GM23338 (cell line): ENCODE measurements at regions not wholly inside any gene's neighbourhood (a gene's known extent, or its start where the extent isn't known, plus 50 kb on each side); places are given as distances from the start of the nearest gene placed in this dataset.

Experiments used
- ATAC-seq: fragments of 200-7000 bp; cut with Tn5 transposase; 3 replicates; pipeline ENCODE4 v1.9.1; 2020
- DNase-seq: peaks from one replicate; pipeline ENCODE4 v3.0.0-alpha.2; 2015; ENCODE audit warnings: low spot score
- H2AFZ ChIP-seq: fragments of 200-600 bp; sonication (generic); 2 replicates; pipeline ENCODE4 v1.8.0; 2016; ENCODE audit warnings: antibody characterized with exemption, mild to moderate bottlenecking, moderate library complexity
- H3F3A ChIP-seq: fragments of 200-600 bp; sonication (generic); replicated peaks from 2 replicates; pipeline ENCODE4 v1.8.0; 2017; ENCODE audit warnings: antibody characterized with exemption, mixed run types, low read depth
- H3K27ac ChIP-seq: fragments of 200-600 bp; sonication (generic); 2 replicates; pipeline ENCODE4 v1.6.1; 2016; ENCODE audit warnings: low read depth
- H3K27me3 ChIP-seq: fragments of 200-600 bp; sonication (generic); 2 replicates; pipeline ENCODE4 v1.8.0; 2016; ENCODE audit warnings: mild to moderate bottlenecking, mixed run types, moderate library complexity; ENCODE audit not compliant: insufficient read depth
- H3K36me3 ChIP-seq: fragments of 200-600 bp; sonication (generic); 2 replicates; pipeline ENCODE4 v1.8.0; 2016; ENCODE audit warnings: mild to moderate bottlenecking; ENCODE audit not compliant: insufficient read depth
- H3K4me1 ChIP-seq: fragments of 200-600 bp; sonication (generic); 2 replicates; pipeline ENCODE4 v1.8.0; 2016; ENCODE audit warnings: mild to moderate bottlenecking, moderate library complexity; ENCODE audit not compliant: insufficient read depth
- H3K4me2 ChIP-seq: fragments of 200-600 bp; sonication (generic); 2 replicates; pipeline ENCODE4 v1.7.1; 2017; ENCODE audit warnings: mixed run types
- H3K4me3 ChIP-seq: fragments of 200-600 bp; sonication (generic); 2 replicates; pipeline ENCODE4 v1.6.1; 2016; ENCODE audit warnings: mixed run types
- H3K79me2 ChIP-seq: fragments of 200-600 bp; sonication (generic); replicated peaks from 2 replicates; pipeline ENCODE4 v1.8.0; 2017; ENCODE audit warnings: mild to moderate bottlenecking; ENCODE audit not compliant: insufficient read depth
- H3K9me2 ChIP-seq: fragments of 200-600 bp; sonication (generic); 2 replicates; pipeline ENCODE4 v1.8.0; 2017; ENCODE audit not compliant: insufficient read depth
- H4K20me1 ChIP-seq: fragments of 200-600 bp; sonication (generic); replicated peaks from 2 replicates; pipeline ENCODE4 v1.8.0; 2017; ENCODE audit warnings: mild to moderate bottlenecking; ENCODE audit not compliant: insufficient read depth
- H3K27ac Mint-ChIP-seq: 2 replicates; pipeline ENCODE4 v1.8.0; 2020; ENCODE audit warnings: inconsistent platforms, mild to moderate bottlenecking, moderate library complexity, mixed read lengths
- H3K27me3 Mint-ChIP-seq: 3 replicates; pipeline ENCODE4 v1.8.0; 2022; ENCODE audit warnings: low read depth, mild to moderate bottlenecking, moderate library complexity, mixed read lengths, inconsistent platforms; ENCODE audit not compliant: insufficient read depth, poor library complexity
- H3K36me3 Mint-ChIP-seq: 3 replicates; pipeline ENCODE4 v1.8.0; 2021; ENCODE audit warnings: low read depth, mild to moderate bottlenecking, inconsistent platforms, moderate library complexity, mixed read lengths
- H3K4me1 Mint-ChIP-seq: 3 replicates; pipeline ENCODE4 v1.8.0; 2020; ENCODE audit warnings: mild to moderate bottlenecking, inconsistent platforms, mixed read lengths
- H3K4me3 Mint-ChIP-seq: 3 replicates; pipeline ENCODE4 v1.8.0; 2021; ENCODE audit warnings: moderate library complexity, mild to moderate bottlenecking, inconsistent platforms, mixed read lengths
- H3K9me3 Mint-ChIP-seq: 3 replicates; pipeline ENCODE4 v1.8.0; 2020; ENCODE audit warnings: moderate library complexity, mild to moderate bottlenecking, inconsistent platforms, mixed read lengths
- CREB1 ChIP-seq: fragments of 250-450 bp; sonication (Bioruptor Pico); IDR thresholded peaks from 2 replicates; pipeline ENCODE4 v1.5.0; 2020; ENCODE audit warnings: low read depth, mild to moderate bottlenecking, moderate library complexity
- CTCF ChIP-seq, 2 experiments: fragments of 200-600 bp in 1 of 2; sonication (generic) in 1 of 2; conservative IDR thresholded peaks; 2 replicates each; pipeline versions ENCODE4 v1.5.1 to v1.6.1; 2016 to 2017; ENCODE audit warnings: antibody characterized with exemption in 2 of 2, low read depth in 2 of 2, mild to moderate bottlenecking in 2 of 2, moderate library complexity in 1 of 2
- EZH2 ChIP-seq: fragments of 200-600 bp; sonication (generic); IDR thresholded peaks from one replicate; pipeline ENCODE4 v1.8.0; 2017; ENCODE audit warnings: antibody characterized with exemption, mild to moderate bottlenecking, low read depth; ENCODE audit not compliant: unreplicated experiment
- EZH2phosphoT487 ChIP-seq: fragments of 200-600 bp; sonication (generic); IDR thresholded peaks from one replicate; pipeline ENCODE4 v1.8.1; 2018; ENCODE audit warnings: antibody characterized with exemption; ENCODE audit not compliant: unreplicated experiment
- JUNB ChIP-seq: IDR thresholded peaks from one replicate; pipeline ENCODE4 v1.6.1; 2016; ENCODE audit warnings: antibody characterized with exemption; ENCODE audit not compliant: unreplicated experiment
- NANOG ChIP-seq: IDR thresholded peaks from 2 replicates; pipeline ENCODE4 v1.6.1; 2016; ENCODE audit warnings: antibody characterized with exemption, borderline replicate concordance
- POLR2AphosphoS5 ChIP-seq: IDR thresholded peaks from 2 replicates; pipeline ENCODE4 v1.6.1; 2016; ENCODE audit warnings: antibody characterized with exemption, low read depth
- REST ChIP-seq: IDR thresholded peaks from one replicate; pipeline ENCODE4 v1.6.1; 2018; ENCODE audit warnings: antibody characterized with exemption; ENCODE audit not compliant: unreplicated experiment
- STAT1 ChIP-seq: IDR thresholded peaks from one replicate; pipeline ENCODE4 v1.6.1; 2016; ENCODE audit warnings: antibody characterized with exemption; ENCODE audit not compliant: unreplicated experiment
- ZNF114 ChIP-seq: fragments of 250-450 bp; sonication (Bioruptor Pico); IDR thresholded peaks from 2 replicates; pipeline ENCODE4 v1.5.0; 2020; ENCODE audit warnings: mild to moderate bottlenecking, moderate library complexity
- ZNF331 ChIP-seq: fragments of 250-450 bp; sonication (Bioruptor Pico); IDR thresholded peaks from 2 replicates; pipeline ENCODE4 v1.5.0; 2020; ENCODE audit warnings: low read depth, mild to moderate bottlenecking, moderate library complexity
- TF ChIP-seq, protein P1 (sequence below): IDR thresholded peaks from 2 replicates; pipeline ENCODE4 v1.6.1; 2016; ENCODE audit warnings: antibody characterized with exemption
- TF ChIP-seq, protein P2 (sequence below): fragments of 250-450 bp; sonication (Bioruptor Pico); IDR thresholded peaks from 2 replicates; pipeline ENCODE4 v1.5.0; 2020; ENCODE audit warnings: mild to moderate bottlenecking, moderate library complexity

GRCh38 chr2:172299741-172300140 is 127.6 kb upstream of the ITGA6 start:
- Histone ChIP-seq H3K4me2 (no peak overlapping the region), H3K4me3 (no peak overlapping the region), H3K27me3 (peaks cover 34% of the 10 kb centered on the region; the same call in 1 of the 2 replicates), H3K79me2 (no peaks in the 10 kb centered on the region), H3K9me2 (no peaks in the 10 kb centered on the region), H3K4me1 (peaks cover 34% of the 10 kb centered on the region), H4K20me1 (no peaks in the 10 kb centered on the region), H2AFZ (no peak overlapping the region), H3F3A (no peaks in the 10 kb centered on the region), H3K27ac (no peak overlapping the region), H3K36me3 (no peaks in the 10 kb centered on the region)
- no peak for TF ChIP-seq REST
- TF ChIP-seq, protein P1, sequence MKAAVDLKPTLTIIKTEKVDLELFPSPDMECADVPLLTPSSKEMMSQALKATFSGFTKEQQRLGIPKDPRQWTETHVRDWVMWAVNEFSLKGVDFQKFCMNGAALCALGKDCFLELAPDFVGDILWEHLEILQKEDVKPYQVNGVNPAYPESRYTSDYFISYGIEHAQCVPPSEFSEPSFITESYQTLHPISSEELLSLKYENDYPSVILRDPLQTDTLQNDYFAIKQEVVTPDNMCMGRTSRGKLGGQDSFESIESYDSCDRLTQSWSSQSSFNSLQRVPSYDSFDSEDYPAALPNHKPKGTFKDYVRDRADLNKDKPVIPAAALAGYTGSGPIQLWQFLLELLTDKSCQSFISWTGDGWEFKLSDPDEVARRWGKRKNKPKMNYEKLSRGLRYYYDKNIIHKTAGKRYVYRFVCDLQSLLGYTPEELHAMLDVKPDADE: no peak
- no peak for TF ChIP-seq ZNF114 (CRISPR knock-in tag)
- no peak for TF ChIP-seq CTCF (conservative IDR thresholded peaks at IDR 0.05; ENCODE audit: low read depth in 2 of 2)
- TF ChIP-seq EZH2phosphoT487: no peak
- no peak for TF ChIP-seq STAT1
- TF ChIP-seq CREB1: no peak
- TF ChIP-seq, protein P2, sequence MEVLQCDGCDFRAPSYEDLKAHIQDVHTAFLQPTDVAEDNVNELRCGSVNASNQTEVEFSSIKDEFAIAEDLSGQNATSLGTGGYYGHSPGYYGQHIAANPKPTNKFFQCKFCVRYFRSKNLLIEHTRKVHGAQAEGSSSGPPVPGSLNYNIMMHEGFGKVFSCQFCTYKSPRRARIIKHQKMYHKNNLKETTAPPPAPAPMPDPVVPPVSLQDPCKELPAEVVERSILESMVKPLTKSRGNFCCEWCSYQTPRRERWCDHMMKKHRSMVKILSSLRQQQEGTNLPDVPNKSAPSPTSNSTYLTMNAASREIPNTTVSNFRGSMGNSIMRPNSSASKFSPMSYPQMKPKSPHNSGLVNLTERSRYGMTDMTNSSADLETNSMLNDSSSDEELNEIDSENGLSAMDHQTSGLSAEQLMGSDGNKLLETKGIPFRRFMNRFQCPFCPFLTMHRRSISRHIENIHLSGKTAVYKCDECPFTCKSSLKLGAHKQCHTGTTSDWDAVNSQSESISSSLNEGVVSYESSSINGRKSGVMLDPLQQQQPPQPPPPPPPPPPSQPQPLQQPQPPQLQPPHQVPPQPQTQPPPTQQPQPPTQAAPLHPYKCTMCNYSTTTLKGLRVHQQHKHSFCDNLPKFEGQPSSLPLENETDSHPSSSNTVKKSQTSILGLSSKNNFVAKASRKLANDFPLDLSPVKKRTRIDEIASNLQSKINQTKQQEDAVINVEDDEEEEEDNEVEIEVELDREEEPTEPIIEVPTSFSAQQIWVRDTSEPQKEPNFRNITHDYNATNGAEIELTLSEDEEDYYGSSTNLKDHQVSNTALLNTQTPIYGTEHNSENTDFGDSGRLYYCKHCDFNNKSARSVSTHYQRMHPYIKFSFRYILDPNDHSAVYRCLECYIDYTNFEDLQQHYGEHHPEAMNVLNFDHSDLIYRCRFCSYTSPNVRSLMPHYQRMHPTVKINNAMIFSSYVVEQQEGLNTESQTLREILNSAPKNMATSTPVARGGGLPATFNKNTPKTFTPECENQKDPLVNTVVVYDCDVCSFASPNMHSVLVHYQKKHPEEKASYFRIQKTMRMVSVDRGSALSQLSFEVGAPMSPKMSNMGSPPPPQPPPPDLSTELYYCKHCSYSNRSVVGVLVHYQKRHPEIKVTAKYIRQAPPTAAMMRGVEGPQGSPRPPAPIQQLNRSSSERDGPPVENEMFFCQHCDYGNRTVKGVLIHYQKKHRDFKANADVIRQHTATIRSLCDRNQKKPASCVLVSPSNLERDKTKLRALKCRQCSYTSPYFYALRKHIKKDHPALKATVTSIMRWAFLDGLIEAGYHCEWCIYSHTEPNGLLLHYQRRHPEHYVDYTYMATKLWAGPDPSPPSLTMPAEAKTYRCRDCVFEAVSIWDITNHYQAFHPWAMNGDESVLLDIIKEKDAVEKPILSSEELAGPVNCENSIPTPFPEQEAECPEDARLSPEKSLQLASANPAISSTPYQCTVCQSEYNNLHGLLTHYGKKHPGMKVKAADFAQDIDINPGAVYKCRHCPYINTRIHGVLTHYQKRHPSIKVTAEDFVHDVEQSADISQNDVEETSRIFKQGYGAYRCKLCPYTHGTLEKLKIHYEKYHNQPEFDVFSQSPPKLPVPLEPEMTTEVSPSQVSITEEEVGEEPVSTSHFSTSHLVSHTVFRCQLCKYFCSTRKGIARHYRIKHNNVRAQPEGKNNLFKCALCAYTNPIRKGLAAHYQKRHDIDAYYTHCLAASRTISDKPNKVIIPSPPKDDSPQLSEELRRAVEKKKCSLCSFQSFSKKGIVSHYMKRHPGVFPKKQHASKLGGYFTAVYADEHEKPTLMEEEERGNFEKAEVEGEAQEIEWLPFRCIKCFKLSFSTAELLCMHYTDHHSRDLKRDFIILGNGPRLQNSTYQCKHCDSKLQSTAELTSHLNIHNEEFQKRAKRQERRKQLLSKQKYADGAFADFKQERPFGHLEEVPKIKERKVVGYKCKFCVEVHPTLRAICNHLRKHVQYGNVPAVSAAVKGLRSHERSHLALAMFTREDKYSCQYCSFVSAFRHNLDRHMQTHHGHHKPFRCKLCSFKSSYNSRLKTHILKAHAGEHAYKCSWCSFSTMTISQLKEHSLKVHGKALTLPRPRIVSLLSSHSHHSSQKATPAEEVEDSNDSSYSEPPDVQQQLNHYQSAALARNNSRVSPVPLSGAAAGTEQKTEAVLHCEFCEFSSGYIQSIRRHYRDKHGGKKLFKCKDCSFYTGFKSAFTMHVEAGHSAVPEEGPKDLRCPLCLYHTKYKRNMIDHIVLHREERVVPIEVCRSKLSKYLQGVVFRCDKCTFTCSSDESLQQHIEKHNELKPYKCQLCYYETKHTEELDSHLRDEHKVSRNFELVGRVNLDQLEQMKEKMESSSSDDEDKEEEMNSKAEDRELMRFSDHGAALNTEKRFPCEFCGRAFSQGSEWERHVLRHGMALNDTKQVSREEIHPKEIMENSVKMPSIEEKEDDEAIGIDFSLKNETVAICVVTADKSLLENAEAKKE (CRISPR knock-in tag): no peak
- no peak for TF ChIP-seq EZH2
- no peak for TF ChIP-seq NANOG
- TF ChIP-seq JUNB: no peak
- no peak for TF ChIP-seq POLR2AphosphoS5
- no peak for TF ChIP-seq ZNF331
- Mint-ChIP-seq H3K4me1 (peaks cover 38% of the 10 kb centered on the region), H3K4me3 (no peak overlapping the region), H3K27me3 (peaks cover 9% of the 10 kb centered on the region), H3K36me3 (no peaks in the 10 kb centered on the region), H3K27ac (no peak overlapping the region), H3K9me3 (peaks cover 4% of the 10 kb centered on the region; the same call in 1 of the 3 replicates)
- ATAC-seq: no peak
- DNase-seq: no peak
